NT2/D1 (cell line): ENCODE measurements at regions not wholly inside any gene's neighbourhood (a gene's known extent, or its start where the extent isn't known, plus 50 kb on each side); places are given as distances from the start of the nearest gene placed in this dataset.

Source experiments
- SUZ12 ChIP-seq: IDR thresholded peaks from 2 replicates; pipeline ENCODE4 v1.6.1; 2011; ENCODE audit not compliant: insufficient read length, insufficient read depth; ENCODE audit errors: extremely low read depth
- YY1 ChIP-seq: IDR thresholded peaks from 2 replicates; pipeline ENCODE4 v1.6.1; 2011; ENCODE audit not compliant: insufficient read length, insufficient read depth
- ZNF274 ChIP-seq: IDR thresholded peaks from 2 replicates; pipeline ENCODE4 v1.6.1; 2011; ENCODE audit warnings: mild to moderate bottlenecking, low read depth, low read length

- no peak for TF ChIP-seq YY1
- TF ChIP-seq ZNF274 = no peak
- TF ChIP-seq SUZ12 = no peak
Measured at GRCh38 chr9:115439641-115440040, 321.7 kb upstream of the TNC start.
